OCI-LY1 (cell line): ENCODE measurements at regions not wholly inside any gene's neighbourhood (a gene's known extent, or its start where the extent isn't known, plus 50 kb on each side); places are given as distances from the start of the nearest gene placed in this dataset.

Experiments
- H2AFZ ChIP-seq: fragments of 200-600 bp; sonication (generic), shearing (Covaris generic); 2 replicates; pipeline ENCODE4 v1.6.0; 2014; ENCODE audit warnings: antibody characterized with exemption, mild to moderate bottlenecking, low read length
- H3F3A ChIP-seq: fragments of 200-600 bp; sonication (generic), shearing (Covaris generic); 2 replicates; pipeline ENCODE4 v1.6.0; 2014; ENCODE audit warnings: mild to moderate bottlenecking, antibody characterized with exemption, low read length, moderate library complexity; ENCODE audit not compliant: insufficient read depth
- H3K27ac ChIP-seq: fragments of 200-600 bp; sonication (generic); 2 replicates; pipeline ENCODE4 v1.5.1; 2014; ENCODE audit warnings: low read length, mixed run types, mild to moderate bottlenecking, low read depth; ENCODE audit not compliant: poor library complexity, severe bottlenecking
- H3K27me3 ChIP-seq: fragments of 200-600 bp; sonication (generic); 2 replicates; pipeline ENCODE4 v1.6.0; 2014; ENCODE audit warnings: antibody characterized with exemption, mild to moderate bottlenecking, low read length, moderate library complexity; ENCODE audit not compliant: insufficient read depth
- H3K36me3 ChIP-seq: fragments of 200-600 bp; sonication (generic); 2 replicates; pipeline ENCODE4 v1.6.1; 2014; ENCODE audit warnings: mild to moderate bottlenecking, antibody characterized with exemption, low read length, moderate library complexity, mixed read lengths; ENCODE audit not compliant: insufficient read depth
- H3K4me1 ChIP-seq: fragments of 200-600 bp; sonication (generic); 2 replicates; pipeline ENCODE4 v1.5.1; 2014; ENCODE audit warnings: mild to moderate bottlenecking, low read length, moderate library complexity; ENCODE audit not compliant: insufficient read depth, severe bottlenecking
- H3K4me2 ChIP-seq: fragments of 200-600 bp; sonication (generic), shearing (Covaris generic); 2 replicates; pipeline ENCODE4 v1.6.1; 2014; ENCODE audit warnings: low read length
- H3K4me3 ChIP-seq: fragments of 200-600 bp; sonication (generic); 2 replicates; pipeline ENCODE4 v1.5.1; 2014; ENCODE audit warnings: low read length, low read depth, mild to moderate bottlenecking, mixed read lengths; ENCODE audit not compliant: poor library complexity, severe bottlenecking
- H3K79me2 ChIP-seq: fragments of 200-600 bp; shearing (Covaris generic); 2 replicates; pipeline ENCODE4 v1.6.1; 2016; ENCODE audit warnings: mixed run types, low read length, mixed read lengths; ENCODE audit not compliant: insufficient read depth
- H3K9ac ChIP-seq: fragments of 200-600 bp; sonication (generic), shearing (Covaris generic); 2 replicates; pipeline ENCODE4 v1.6.1; 2014; ENCODE audit warnings: mild to moderate bottlenecking, low read length, mixed read lengths
- H3K9me2 ChIP-seq: fragments of 200-600 bp; sonication (generic), shearing (Covaris generic); 2 replicates; pipeline ENCODE4 v1.6.1; 2014; ENCODE audit warnings: low read depth, mild to moderate bottlenecking, low read length, mixed read lengths
- H3K9me3 ChIP-seq: fragments of 200-600 bp; shearing (Covaris generic); 2 replicates; pipeline ENCODE4 v1.6.1; 2014; ENCODE audit warnings: low read length, mixed read lengths
- H4K20me1 ChIP-seq: fragments of 200-600 bp; sonication (generic), shearing (Covaris generic); 2 replicates; pipeline ENCODE4 v1.6.0; 2016; ENCODE audit warnings: mild to moderate bottlenecking, low read length; ENCODE audit not compliant: insufficient read depth
- EZH2 ChIP-seq: fragments of 200-600 bp; sonication (generic), shearing (Covaris generic); IDR thresholded peaks from 2 replicates; pipeline ENCODE4 v1.8.0; 2017; ENCODE audit warnings: borderline replicate concordance, mixed run types, mild to moderate bottlenecking, antibody characterized with exemption, low read length, moderate library complexity, mixed read lengths
- TF ChIP-seq, protein P1 (sequence below): fragments of 200-600 bp; sonication (generic), shearing (Covaris generic); IDR thresholded peaks from 2 replicates; pipeline ENCODE4 v1.5.1; 2017; ENCODE audit warnings: mild to moderate bottlenecking, antibody characterized with exemption, low read length, moderate library complexity, mixed read lengths

DNA sequence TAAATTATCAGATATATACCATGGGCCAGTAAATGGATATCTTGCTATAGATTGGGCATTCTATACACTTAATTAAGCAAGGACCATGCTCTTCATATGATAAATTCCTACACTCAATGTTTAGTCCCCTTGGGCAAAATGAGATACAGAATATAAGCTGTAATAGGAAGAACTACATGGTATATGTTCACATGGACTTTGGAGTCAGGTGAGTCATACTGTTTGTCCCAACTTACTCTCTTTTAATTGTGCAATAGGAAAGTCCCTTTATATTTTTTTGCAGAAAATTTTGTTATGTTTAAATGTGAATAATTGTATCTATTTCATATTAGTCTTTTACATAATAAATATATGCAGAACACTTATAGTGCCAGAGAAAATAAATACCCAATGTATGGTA lies 820.2 kb upstream of the ADAMTS5 start:
- Histone ChIP-seq H4K20me1 (no peaks in the 10 kb centered on the region), H3K9me2 (no peaks in the 10 kb centered on the region), H3K79me2 (no peaks in the 10 kb centered on the region), H3K27me3 (no peaks in the 10 kb centered on the region), H3K9me3 (no peaks in the 10 kb centered on the region), H3F3A (no peaks in the 10 kb centered on the region), H3K4me3 (no peak overlapping the region), H3K36me3 (no peaks in the 10 kb centered on the region), H3K4me1 (no peaks in the 10 kb centered on the region), H3K27ac (no peak overlapping the region), H3K4me2 (no peak overlapping the region), H3K9ac (no peak overlapping the region), H2AFZ (no peak overlapping the region)
- TF ChIP-seq, protein P1, sequence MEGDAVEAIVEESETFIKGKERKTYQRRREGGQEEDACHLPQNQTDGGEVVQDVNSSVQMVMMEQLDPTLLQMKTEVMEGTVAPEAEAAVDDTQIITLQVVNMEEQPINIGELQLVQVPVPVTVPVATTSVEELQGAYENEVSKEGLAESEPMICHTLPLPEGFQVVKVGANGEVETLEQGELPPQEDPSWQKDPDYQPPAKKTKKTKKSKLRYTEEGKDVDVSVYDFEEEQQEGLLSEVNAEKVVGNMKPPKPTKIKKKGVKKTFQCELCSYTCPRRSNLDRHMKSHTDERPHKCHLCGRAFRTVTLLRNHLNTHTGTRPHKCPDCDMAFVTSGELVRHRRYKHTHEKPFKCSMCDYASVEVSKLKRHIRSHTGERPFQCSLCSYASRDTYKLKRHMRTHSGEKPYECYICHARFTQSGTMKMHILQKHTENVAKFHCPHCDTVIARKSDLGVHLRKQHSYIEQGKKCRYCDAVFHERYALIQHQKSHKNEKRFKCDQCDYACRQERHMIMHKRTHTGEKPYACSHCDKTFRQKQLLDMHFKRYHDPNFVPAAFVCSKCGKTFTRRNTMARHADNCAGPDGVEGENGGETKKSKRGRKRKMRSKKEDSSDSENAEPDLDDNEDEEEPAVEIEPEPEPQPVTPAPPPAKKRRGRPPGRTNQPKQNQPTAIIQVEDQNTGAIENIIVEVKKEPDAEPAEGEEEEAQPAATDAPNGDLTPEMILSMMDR = no peak
- no peak for TF ChIP-seq EZH2

DNA sequence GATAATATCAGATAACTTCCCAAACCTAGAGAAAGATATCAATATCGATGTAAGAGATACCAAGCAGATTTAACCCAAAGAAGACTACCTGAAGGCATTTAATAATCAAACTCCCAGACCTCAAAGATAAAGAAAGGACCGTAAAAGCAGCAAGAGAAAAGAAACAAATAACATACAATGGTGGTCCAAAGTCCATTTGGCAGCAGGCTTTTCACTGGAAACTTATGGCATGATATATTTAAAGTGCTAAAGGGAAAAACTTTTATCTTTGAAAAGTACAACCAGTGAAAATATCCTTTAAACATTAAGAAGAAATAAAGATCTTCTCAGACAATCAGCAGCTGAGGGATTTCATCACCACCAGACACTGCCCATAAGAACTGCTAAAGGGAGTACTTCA lies 812.7 kb upstream of the ADAMTS5 start:
- Histone ChIP-seq H3K79me2 (no peaks in the 10 kb centered on the region), H2AFZ (no peak overlapping the region), H3K9me2 (no peaks in the 10 kb centered on the region), H4K20me1 (no peaks in the 10 kb centered on the region), H3K4me3 (no peak overlapping the region), H3K9ac (no peak overlapping the region), H3K27me3 (no peaks in the 10 kb centered on the region), H3F3A (no peaks in the 10 kb centered on the region), H3K9me3 (no peaks in the 10 kb centered on the region), H3K4me1 (no peaks in the 10 kb centered on the region), H3K36me3 (no peaks in the 10 kb centered on the region), H3K4me2 (no peak overlapping the region), H3K27ac (no peak overlapping the region)
- TF ChIP-seq EZH2 = no peak
- TF ChIP-seq, protein P1 = no peak

DNA sequence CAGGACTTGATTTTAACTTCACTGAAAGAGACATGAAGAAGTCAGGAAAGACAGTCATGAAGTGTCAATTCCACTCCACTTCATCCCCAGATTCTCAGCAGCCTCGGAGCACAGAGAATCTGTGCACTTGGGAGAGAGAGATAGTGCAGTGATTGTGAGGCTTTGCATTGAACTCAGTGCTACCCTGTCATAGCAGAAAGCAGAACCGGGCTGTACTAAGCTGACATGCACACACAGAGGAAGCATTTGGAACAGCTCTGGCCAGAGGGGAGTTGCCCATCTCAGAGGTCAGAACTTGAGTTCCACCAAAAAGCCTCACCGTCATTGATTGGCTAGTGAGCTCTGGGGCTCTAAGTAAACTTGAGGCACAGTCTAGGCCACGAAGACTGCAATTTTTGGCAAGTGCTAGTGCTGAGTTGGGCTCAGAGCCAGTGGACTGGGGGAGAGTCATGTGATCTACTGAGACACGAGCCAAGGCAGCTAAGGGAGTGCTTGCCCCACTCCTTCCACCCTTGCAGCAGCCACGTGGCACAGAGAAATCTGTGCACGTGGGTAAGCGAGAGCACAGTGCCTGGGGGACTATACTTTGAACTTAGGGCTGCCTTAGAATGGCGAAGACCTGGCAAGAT lies 810.2 kb upstream of the ADAMTS5 start:
- Histone ChIP-seq H3K79me2 (no peaks in the 10 kb centered on the region), H4K20me1 (no peaks in the 10 kb centered on the region), H3K4me2 (no peak overlapping the region), H3K9me2 (no peaks in the 10 kb centered on the region), H3K9me3 (no peaks in the 10 kb centered on the region), H3K27ac (no peak overlapping the region), H3K27me3 (no peaks in the 10 kb centered on the region), H3F3A (no peaks in the 10 kb centered on the region), H3K36me3 (no peaks in the 10 kb centered on the region), H3K4me3 (no peak overlapping the region), H3K9ac (no peak overlapping the region), H2AFZ (no peak overlapping the region), H3K4me1 (no peaks in the 10 kb centered on the region)
- TF ChIP-seq, protein P1 = no peak
- no peak for TF ChIP-seq EZH2
